ENCODE measurements at regions not wholly inside any gene's neighbourhood (a gene's known extent, or its start where the extent isn't known, plus 50 kb on each side); places are given as distances from the start of the nearest gene placed in this dataset.

GRCh38 chr12:38159092-38159551, 157.5 kb upstream of the ALG10B start:
- H3K4me3 ChIP-seq (ENCODE audit: low read depth, low read length): no peak overlapping the region
- no peak for DNase-seq (ENCODE audit: low read depth)
- TF ChIP-seq CTCF (IDR thresholded peaks at IDR 0.05; ENCODE audit: low read depth, low read length, missing control alignments): no peak

GRCh38 chr12:38159591-38160317, 156.8 kb upstream of the ALG10B start:
- DNase-seq (ENCODE audit: low read depth): no peak
- no peak overlapping the region for H3K4me3 ChIP-seq (ENCODE audit: low read depth, low read length)
- TF ChIP-seq CTCF (IDR thresholded peaks at IDR 0.05; ENCODE audit: low read depth, low read length, missing control alignments): no peak

DNA sequence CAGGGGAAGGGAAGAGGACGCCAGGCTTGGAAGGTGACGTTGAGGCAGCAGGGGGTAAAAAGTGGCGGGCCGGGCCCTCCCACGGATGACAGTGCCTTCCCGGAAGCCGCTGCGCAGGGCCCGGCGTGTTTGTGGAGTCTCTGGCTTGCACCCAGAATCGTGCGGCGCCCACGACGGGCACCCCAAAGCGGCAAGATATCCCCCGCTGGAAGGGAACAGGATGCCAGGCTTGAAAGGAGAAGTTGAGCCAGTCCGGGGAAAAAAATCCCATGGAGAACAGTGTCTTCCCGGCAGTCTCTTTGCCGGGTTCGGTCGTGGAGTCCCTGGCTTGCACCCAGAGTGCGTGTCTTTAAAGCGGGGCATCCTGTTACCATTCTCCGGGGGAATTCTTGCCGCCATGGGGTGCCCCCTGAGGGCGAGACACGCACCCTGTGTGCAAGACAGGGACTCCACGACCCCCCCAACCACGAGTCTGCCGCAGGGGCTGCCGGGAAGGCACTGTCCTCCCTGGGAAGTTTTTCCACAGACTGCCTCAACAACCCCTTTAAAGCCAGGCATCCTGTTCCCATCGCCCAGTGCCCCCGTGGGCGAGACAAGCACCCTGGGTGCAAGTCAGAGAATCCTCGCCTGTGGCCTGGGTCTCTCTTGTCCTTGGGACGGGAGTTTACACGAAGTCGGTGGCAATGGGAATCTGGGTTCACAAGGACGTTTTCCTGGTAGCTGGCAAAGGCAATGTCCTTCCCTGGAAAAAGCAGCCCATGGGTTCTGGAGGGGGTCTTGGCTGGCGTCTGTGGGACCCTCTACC, 156.1 kb upstream of the ALG10B start:
- no peak for TF ChIP-seq CTCF (IDR thresholded peaks at IDR 0.05; ENCODE audit: low read depth, low read length, missing control alignments)

DNA sequence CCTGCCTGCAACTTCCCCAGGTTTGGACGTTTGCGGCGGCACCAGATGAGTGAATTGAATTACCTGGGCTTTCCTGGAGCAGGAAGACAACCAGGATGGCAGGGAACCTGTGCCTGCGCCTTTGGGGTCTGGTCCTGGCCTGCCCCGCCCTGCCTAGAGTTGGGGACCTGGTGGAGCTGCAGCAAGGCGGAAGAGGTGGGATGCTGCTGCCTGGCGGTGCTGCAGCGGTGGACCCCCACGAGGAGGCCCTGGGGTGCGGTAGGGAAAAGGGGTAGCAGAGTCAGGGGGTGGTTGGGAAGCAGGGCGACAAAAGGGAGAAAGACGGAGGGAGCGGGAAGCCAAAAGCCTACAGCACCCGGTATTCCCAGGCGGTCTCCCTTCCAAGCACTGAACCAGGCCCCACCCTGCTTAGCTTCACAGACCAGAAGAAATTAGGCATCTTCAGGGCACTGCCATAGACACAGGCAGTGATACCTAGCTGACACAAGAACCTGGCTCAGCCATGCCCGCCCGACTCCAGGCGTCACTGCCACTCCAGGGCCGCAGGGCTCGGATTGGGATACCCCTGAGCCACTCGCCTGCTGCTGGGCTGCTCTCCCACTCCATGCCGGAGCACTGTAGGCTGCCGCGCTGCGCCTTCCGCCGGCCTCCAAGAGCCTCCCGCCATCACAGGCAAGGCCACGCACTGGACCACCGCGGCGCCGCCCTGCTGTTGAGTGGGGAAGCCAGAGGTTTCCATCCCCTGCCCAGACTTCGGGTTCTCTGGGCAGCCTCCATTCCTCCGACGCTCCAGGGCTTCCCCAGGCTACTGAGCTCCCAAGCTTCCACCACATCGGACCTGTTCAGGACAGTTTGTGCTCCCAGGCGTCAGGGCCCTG, 155.2 kb upstream of the ALG10B start:
- H3K4me3 ChIP-seq (ENCODE audit: low read depth, low read length): no peak overlapping the region
- TF ChIP-seq CTCF (IDR thresholded peaks at IDR 0.05; ENCODE audit: low read depth, low read length, missing control alignments): no peak
- DNase-seq (ENCODE audit: low read depth): no peak

More for the DNA sequence above, 156.1 kb upstream of the ALG10B start:
- no peak for DNase-seq (ENCODE audit: low read depth)
- no peak overlapping the region for H3K4me3 ChIP-seq (ENCODE audit: low read depth, low read length)

DNA sequence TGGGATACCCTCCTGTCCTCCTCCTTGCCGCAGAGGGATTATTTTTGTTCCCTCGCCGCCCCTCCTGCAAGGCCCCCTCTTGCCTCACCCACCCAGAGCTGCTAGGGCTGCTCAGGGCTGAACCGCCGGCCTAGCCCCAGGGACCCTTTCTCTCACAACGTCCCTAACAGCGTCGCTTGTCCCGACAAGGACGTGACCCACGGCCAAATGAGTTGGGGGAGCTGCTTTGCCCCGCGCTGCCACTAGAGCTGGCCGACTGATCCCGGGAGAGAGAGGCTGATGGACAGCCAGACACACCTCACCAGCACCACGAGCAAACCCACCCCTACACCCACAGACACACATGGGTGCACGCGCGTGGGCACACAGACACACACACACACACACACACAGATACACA, 154.6 kb upstream of the ALG10B start:
- TF ChIP-seq CTCF (IDR thresholded peaks at IDR 0.05; ENCODE audit: low read depth, low read length, missing control alignments): no peak
- DNase-seq (ENCODE audit: low read depth): no peak
- H3K4me3 ChIP-seq (ENCODE audit: low read depth, low read length): no peak overlapping the region

DNA sequence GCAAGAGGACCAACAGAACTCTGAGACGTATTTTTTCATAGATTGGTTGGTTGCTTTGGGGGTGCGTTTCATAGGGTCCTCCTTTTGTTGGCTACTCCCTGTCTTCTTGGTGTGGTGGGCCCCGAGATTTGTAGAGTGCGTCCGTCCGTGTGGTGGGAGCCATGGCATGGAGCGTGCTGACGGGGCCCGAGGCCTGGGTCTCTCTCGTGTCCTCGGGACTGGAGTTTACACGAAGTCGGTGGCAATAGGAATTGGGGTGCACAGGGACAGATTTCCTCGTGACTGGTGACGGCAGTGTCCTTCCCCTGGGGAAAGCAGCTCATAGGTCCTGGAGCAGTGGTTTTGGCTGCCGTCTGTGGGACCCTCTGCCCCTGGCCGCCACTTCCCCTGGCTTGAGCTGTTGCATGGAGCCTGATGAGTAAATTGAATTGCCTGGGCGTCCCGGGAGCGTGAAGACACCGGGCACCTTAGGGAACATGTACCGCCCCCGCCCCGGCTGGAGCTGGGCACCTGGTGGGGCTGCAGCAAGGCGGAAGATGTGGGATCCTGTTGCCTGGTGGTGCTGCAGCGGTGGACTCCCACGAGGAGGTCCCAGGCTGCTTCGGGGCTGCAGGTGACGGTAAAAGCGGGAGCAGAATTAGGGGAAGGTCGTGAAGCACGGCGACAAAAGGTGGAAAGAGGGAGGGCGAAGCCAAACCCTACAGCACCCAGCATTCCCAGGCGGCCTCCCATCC, 153.7 kb upstream of the ALG10B start:
- no peak for DNase-seq (ENCODE audit: low read depth)
- H3K4me3 ChIP-seq (ENCODE audit: low read depth, low read length): no peak overlapping the region

More for the DNA sequence above, 153.7 kb upstream of the ALG10B start:
- TF ChIP-seq CTCF (IDR thresholded peaks at IDR 0.05; ENCODE audit: low read depth, low read length, missing control alignments): no peak

Measured in GM12864 (cell line).